Liver (tissue), 8 donors: ENCODE measurements at regions not wholly inside any gene's neighbourhood (a gene's known extent, or its start where the extent isn't known, plus 50 kb on each side); places are given as distances from the start of the nearest gene placed in this dataset.

Source experiments
- DNase-seq: peaks from one replicate; pipeline ENCODE4 v3.0.0-alpha.2; 2017; ENCODE audit warnings: low spot score
- H3K27ac ChIP-seq, 2 donors: one replicate each; pipeline ENCODE4 v1.7.0; 2013; ENCODE audit warnings: inconsistent platforms in 2 of 2, low read length in 2 of 2, control low read depth in 1 of 2, low read depth in 1 of 2, mild to moderate bottlenecking in 1 of 2
- H3K27me3 ChIP-seq, 4 donors: one replicate each; pipeline versions ENCODE4 v1.6.1 to v1.7.0; 2013; ENCODE audit warnings: low read length in 3 of 4, inconsistent platforms in 1 of 4, mild to moderate bottlenecking in 1 of 4, moderate library complexity in 1 of 4; ENCODE audit not compliant: control insufficient read depth in 4 of 4, insufficient read depth in 4 of 4
- H3K36me3 ChIP-seq, 4 donors: one replicate each; pipeline versions ENCODE4 v1.6.1 to v1.7.0; 2013; ENCODE audit warnings: low read length in 3 of 4, mild to moderate bottlenecking in 3 of 4, low read depth in 1 of 4, moderate library complexity in 1 of 4; ENCODE audit not compliant: control insufficient read depth in 4 of 4, insufficient read depth in 3 of 4
- H3K4me1 ChIP-seq, 4 donors: one replicate each; pipeline versions ENCODE4 v1.6.1 to v1.7.0; 2013; ENCODE audit warnings: low read length in 3 of 4, mild to moderate bottlenecking in 3 of 4, moderate library complexity in 1 of 4; ENCODE audit not compliant: control insufficient read depth in 4 of 4, insufficient read depth in 4 of 4
- H3K4me3 ChIP-seq, 3 donors: one replicate each; pipeline versions ENCODE4 v1.6.1 to v1.7.0; 2013; ENCODE audit warnings: low read length in 3 of 3, control low read depth in 1 of 3, low read depth in 1 of 3, mild to moderate bottlenecking in 1 of 3
- H3K9ac ChIP-seq, 2 donors: one replicate each; pipeline ENCODE4 v1.7.0; 2013; ENCODE audit warnings: low read length in 2 of 2, mild to moderate bottlenecking in 2 of 2, moderate library complexity in 2 of 2, control low read depth in 1 of 2, low read depth in 1 of 2
- H3K9me3 ChIP-seq, 4 donors: one replicate each; pipeline versions ENCODE4 v1.6.1 to v1.7.0; 2013; ENCODE audit warnings: low read length in 3 of 4; ENCODE audit not compliant: control insufficient read depth in 4 of 4
- EGR1 ChIP-seq, 2 donors: IDR thresholded peaks; 2 replicates each; pipeline ENCODE4 v1.6.1; 2016 to 2018; ENCODE audit warnings: antibody characterized with exemption in 2 of 2, low read depth in 2 of 2
- FOXA1 ChIP-seq: IDR thresholded peaks from 2 replicates; pipeline ENCODE4 v1.6.1; 2016; ENCODE audit warnings: antibody characterized with exemption
- FOXA2 ChIP-seq: IDR thresholded peaks from 2 replicates; pipeline ENCODE4 v1.6.1; 2016; ENCODE audit warnings: antibody characterized with exemption
- GABPA ChIP-seq, 2 donors: IDR thresholded peaks in 1 of 2; conservative IDR thresholded peaks in 1 of 2; 2 replicates each; pipeline ENCODE4 v1.6.1; 2016; ENCODE audit warnings: antibody characterized with exemption in 2 of 2, mild to moderate bottlenecking in 1 of 2, moderate library complexity in 1 of 2
- HNF4A ChIP-seq, 2 donors: conservative IDR thresholded peaks; 2 replicates each; pipeline ENCODE4 v1.6.1; 2016; ENCODE audit warnings: antibody characterized with exemption in 2 of 2, mild to moderate bottlenecking in 2 of 2
- HNF4G ChIP-seq: IDR thresholded peaks from 2 replicates; pipeline ENCODE4 v1.6.1; 2016; ENCODE audit warnings: antibody characterized with exemption
- JUND ChIP-seq, 2 donors: IDR thresholded peaks; 2 replicates each; pipeline ENCODE4 v1.6.1; 2016; ENCODE audit warnings: antibody characterized with exemption in 2 of 2
- NR2F2 ChIP-seq: IDR thresholded peaks from 2 replicates; pipeline ENCODE4 v1.6.1; 2016; ENCODE audit warnings: antibody characterized with exemption
- RAD21 ChIP-seq, 2 donors: IDR thresholded peaks; 2 replicates each; pipeline ENCODE4 v1.6.1; 2016; ENCODE audit warnings: antibody characterized with exemption in 2 of 2, mild to moderate bottlenecking in 2 of 2
- RXRA ChIP-seq, 2 donors: IDR thresholded peaks; 2 replicates each; pipeline ENCODE4 v1.6.1; 2017 to 2018; ENCODE audit warnings: antibody characterized with exemption in 2 of 2, mild to moderate bottlenecking in 1 of 2
- SP1 ChIP-seq: IDR thresholded peaks from 2 replicates; pipeline ENCODE4 v1.6.1; 2018; ENCODE audit warnings: antibody characterized with exemption, mild to moderate bottlenecking
- TAF1 ChIP-seq: conservative IDR thresholded peaks from 2 replicates; pipeline ENCODE4 v1.6.1; 2016; ENCODE audit warnings: antibody characterized with exemption, mild to moderate bottlenecking
- YY1 ChIP-seq: IDR thresholded peaks from 2 replicates; pipeline ENCODE4 v1.6.1; 2016; ENCODE audit warnings: antibody characterized with exemption, mild to moderate bottlenecking
- WGBS: extraction: QIAGEN DNeasy Blood & Tissue Kit; methylation state at CpG from one replicate; pipeline ENCODE4 v1.1.7; 2013; 5-methylcytosine and 5-hydroxymethylcytosine counted together
- TF ChIP-seq, protein P1 (sequence below): IDR thresholded peaks from 2 replicates; pipeline ENCODE4 v1.6.1; 2016; ENCODE audit warnings: antibody characterized with exemption, mild to moderate bottlenecking
- TF ChIP-seq, protein P2 (sequence below): IDR thresholded peaks from 2 replicates; pipeline ENCODE4 v1.6.1; 2016; ENCODE audit warnings: antibody characterized with exemption
- TF ChIP-seq, protein P3 (sequence below): fragments of 150-350 bp; IDR thresholded peaks from 2 replicates; pipeline ENCODE4 v1.5.1; 2017; ENCODE audit warnings: improper control_type of control experiment, low read depth, low read length; ENCODE audit not compliant: missing input control
- TF ChIP-seq, protein P4 (sequence below): IDR thresholded peaks from 2 replicates; pipeline ENCODE4 v1.6.1; 2016; ENCODE audit warnings: antibody characterized with exemption
- TF ChIP-seq, protein P5 (sequence below): IDR thresholded peaks from 2 replicates; pipeline ENCODE4 v1.6.1; 2016; ENCODE audit warnings: antibody characterized with exemption
- donor health status: healthy.
- donor health status: healthy.
- donor health status: healthy.
- donor health status: healthy.
- donor health status: healthy.

DNA sequence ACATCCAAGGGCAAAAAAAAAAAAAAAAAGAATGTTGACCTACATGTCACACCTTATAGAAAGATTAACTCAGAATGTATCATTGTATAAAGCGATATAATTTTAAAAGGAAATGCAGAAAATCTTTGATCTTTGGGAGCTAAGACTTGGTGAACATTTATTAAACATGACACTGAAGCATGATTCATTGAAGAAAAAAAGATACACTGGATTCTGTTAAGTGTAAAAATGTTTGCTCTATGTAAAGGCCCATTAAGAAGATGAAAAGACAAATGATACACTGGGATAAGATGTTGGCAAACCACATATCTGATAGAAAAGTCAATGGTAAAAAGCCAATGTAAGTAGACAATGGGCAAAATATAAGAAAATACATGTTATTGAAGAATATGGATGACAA, 1131.0 kb downstream of the AACS start:
- Histone ChIP-seq H3K4me1 (no peaks in the 10 kb centered on the region), H3K9me3 (no peaks in the 10 kb centered on the region), H3K4me3 (no peak overlapping the region), H3K27me3 (peaks cover 0 to 5% (median 2%) of the 10 kb centered on the region in 4 donors), H3K27ac (no peak overlapping the region), H3K36me3 (no peaks in the 10 kb centered on the region), H3K9ac (no peak overlapping the region)
- TF ChIP-seq EGR1 (IDR thresholded peaks at IDR 0.05; ENCODE audit: low read depth in 2 of 2) (no peak), YY1 (no peak), RXRA (IDR thresholded peaks at IDR 0.05) (no peak), FOXA2 (no peak), TAF1 (no peak), HNF4G (no peak), HNF4A (conservative IDR thresholded peaks at IDR 0.05) (no peak), JUND (IDR thresholded peaks at IDR 0.05) (no peak), NR2F2 (no peak), FOXA1 (no peak), RAD21 (IDR thresholded peaks at IDR 0.05) (no peak), GABPA (IDR thresholded peaks at IDR 0.05 in 1 of 2, conservative IDR thresholded peaks at IDR 0.05 in 1 of 2) (no peak), SP1 (no peak)
- TF ChIP-seq, protein P1, sequence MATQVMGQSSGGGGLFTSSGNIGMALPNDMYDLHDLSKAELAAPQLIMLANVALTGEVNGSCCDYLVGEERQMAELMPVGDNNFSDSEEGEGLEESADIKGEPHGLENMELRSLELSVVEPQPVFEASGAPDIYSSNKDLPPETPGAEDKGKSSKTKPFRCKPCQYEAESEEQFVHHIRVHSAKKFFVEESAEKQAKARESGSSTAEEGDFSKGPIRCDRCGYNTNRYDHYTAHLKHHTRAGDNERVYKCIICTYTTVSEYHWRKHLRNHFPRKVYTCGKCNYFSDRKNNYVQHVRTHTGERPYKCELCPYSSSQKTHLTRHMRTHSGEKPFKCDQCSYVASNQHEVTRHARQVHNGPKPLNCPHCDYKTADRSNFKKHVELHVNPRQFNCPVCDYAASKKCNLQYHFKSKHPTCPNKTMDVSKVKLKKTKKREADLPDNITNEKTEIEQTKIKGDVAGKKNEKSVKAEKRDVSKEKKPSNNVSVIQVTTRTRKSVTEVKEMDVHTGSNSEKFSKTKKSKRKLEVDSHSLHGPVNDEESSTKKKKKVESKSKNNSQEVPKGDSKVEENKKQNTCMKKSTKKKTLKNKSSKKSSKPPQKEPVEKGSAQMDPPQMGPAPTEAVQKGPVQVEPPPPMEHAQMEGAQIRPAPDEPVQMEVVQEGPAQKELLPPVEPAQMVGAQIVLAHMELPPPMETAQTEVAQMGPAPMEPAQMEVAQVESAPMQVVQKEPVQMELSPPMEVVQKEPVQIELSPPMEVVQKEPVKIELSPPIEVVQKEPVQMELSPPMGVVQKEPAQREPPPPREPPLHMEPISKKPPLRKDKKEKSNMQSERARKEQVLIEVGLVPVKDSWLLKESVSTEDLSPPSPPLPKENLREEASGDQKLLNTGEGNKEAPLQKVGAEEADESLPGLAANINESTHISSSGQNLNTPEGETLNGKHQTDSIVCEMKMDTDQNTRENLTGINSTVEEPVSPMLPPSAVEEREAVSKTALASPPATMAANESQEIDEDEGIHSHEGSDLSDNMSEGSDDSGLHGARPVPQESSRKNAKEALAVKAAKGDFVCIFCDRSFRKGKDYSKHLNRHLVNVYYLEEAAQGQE = no peak
- TF ChIP-seq, protein P2, sequence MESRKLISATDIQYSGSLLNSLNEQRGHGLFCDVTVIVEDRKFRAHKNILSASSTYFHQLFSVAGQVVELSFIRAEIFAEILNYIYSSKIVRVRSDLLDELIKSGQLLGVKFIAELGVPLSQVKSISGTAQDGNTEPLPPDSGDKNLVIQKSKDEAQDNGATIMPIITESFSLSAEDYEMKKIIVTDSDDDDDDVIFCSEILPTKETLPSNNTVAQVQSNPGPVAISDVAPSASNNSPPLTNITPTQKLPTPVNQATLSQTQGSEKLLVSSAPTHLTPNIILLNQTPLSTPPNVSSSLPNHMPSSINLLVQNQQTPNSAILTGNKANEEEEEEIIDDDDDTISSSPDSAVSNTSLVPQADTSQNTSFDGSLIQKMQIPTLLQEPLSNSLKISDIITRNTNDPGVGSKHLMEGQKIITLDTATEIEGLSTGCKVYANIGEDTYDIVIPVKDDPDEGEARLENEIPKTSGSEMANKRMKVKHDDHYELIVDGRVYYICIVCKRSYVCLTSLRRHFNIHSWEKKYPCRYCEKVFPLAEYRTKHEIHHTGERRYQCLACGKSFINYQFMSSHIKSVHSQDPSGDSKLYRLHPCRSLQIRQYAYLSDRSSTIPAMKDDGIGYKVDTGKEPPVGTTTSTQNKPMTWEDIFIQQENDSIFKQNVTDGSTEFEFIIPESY = no peak
- TF ChIP-seq, protein P3, sequence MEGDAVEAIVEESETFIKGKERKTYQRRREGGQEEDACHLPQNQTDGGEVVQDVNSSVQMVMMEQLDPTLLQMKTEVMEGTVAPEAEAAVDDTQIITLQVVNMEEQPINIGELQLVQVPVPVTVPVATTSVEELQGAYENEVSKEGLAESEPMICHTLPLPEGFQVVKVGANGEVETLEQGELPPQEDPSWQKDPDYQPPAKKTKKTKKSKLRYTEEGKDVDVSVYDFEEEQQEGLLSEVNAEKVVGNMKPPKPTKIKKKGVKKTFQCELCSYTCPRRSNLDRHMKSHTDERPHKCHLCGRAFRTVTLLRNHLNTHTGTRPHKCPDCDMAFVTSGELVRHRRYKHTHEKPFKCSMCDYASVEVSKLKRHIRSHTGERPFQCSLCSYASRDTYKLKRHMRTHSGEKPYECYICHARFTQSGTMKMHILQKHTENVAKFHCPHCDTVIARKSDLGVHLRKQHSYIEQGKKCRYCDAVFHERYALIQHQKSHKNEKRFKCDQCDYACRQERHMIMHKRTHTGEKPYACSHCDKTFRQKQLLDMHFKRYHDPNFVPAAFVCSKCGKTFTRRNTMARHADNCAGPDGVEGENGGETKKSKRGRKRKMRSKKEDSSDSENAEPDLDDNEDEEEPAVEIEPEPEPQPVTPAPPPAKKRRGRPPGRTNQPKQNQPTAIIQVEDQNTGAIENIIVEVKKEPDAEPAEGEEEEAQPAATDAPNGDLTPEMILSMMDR = no peak
- TF ChIP-seq, protein P4, sequence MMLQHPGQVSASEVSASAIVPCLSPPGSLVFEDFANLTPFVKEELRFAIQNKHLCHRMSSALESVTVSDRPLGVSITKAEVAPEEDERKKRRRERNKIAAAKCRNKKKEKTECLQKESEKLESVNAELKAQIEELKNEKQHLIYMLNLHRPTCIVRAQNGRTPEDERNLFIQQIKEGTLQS = no peak
- TF ChIP-seq, protein P5, sequence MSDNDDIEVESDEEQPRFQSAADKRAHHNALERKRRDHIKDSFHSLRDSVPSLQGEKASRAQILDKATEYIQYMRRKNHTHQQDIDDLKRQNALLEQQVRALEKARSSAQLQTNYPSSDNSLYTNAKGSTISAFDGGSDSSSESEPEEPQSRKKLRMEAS = no peak
- no peak for DNase-seq
- 95% methylated on average over 1 of the region's 1 CpG for WGBS
